ENCODE measurements at regions not wholly inside any gene's neighbourhood (a gene's known extent, or its start where the extent isn't known, plus 50 kb on each side); places are given as distances from the start of the nearest gene placed in this dataset.

DNA sequence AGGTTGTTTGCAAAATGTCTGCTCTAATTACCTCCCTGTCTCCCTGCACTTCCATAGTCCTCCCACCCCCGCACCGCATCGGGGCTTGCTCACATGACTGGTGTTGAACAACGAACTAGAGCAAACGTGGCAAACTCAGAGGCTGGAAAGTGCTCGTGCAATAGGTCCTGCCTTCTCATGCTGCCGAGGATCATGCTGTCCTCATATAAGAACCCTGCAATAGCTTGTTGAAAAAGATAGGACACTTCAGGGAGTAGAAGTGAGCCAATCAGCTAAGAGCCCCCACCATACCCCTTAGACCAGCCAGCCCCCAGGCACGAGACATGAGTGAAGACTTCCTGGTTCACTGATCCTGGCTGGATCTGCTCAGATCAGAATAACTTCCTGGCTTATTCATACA is 219.2 kb downstream of the C6orf118 start:
- ATAC-seq (no peak), DNase-seq (ENCODE audit: low spot score) (no peak)

GRCh38 chr6:165086814-165087213 is 222.6 kb downstream of the C6orf118 start:
- ATAC-seq: no peak
- no peak for DNase-seq (ENCODE audit: low spot score)

GRCh38 chr6:165082636-165083035 is 226.8 kb downstream of the C6orf118 start:
- no peak for DNase-seq (ENCODE audit: low spot score)
- ATAC-seq: no peak

DNA sequence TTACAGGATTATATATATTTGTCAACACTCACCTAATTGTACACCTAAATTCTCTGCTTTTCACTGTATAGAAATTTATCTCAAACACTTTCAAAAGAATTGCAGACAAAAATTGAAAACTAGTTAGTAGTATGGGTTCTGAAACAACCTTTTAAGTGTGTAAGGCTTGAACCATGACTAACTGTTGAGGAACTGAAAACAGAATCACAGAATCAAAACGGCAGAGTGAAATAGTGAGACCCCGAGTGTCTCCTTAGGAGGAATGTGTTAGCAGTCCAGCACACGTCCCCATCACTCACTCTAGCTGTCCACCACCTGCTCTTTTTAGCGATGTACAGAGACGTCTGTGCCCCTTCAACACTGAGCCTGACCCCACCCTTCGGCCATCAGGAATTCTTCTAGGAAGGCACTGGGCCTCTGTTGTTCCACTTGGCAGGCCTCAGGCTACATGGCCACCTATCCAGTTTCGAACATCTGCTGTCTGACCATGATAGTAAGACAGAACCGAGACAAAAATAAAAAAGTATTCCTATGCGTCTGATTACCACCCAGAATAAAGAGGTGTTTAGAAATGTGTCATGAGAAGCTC is 227.4 kb downstream of the C6orf118 start:
- no peak for ATAC-seq
- no peak for DNase-seq (ENCODE audit: low spot score)

- no peak for DNase-seq (ENCODE audit: low spot score)
- no peak for ATAC-seq
Observed at GRCh38 chr6:165077876-165078275, 231.5 kb downstream of the C6orf118 start.

- ATAC-seq (no peak), DNase-seq (ENCODE audit: low spot score) (no peak)
Observed at GRCh38 chr6:165071906-165072305, 237.5 kb downstream of the C6orf118 start.

DNA sequence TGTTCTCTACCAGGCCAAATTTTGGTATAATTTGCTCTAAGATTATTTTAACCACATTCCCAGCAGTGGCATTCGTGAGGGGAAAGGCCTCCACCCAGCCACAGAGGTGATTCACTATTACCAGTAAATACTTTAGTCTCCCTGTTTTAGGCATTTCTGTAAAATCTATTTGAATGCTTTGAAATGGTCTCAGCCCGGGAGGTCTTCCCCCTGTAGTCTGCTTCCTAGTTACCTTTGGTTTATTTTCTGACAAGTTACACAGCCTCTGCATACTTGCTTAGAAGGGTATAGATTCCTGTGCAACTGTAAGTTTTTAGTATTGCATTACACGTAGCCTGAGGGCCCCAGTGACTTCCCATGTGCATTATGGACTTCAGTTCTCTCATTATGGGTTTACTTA is 248.7 kb downstream of the C6orf118 start:
- no peak for DNase-seq (ENCODE audit: low spot score)
- ATAC-seq: no peak

- no peak for DNase-seq (ENCODE audit: low spot score)
- no peak for ATAC-seq
Observed at GRCh38 chr6:165059032-165059431, 250.4 kb downstream of the C6orf118 start.

DNA sequence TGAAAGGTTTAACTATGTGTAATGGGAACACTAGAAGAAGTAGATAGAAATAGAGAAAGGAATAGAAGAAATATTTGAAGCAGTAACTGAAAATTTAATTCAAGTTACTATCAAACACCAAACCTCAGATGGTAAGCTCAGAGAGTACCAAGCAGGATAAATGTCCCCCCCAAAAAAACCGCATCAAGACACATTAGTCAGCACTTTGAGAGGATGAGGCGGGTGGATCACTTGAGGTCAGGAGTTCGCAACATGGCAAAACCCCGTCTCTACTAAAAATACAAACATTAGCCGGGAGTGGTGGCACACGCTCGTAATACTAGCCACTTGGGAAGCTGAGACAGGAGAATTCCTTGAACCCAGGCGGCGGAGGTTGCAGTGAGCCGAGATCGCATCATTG is 253.1 kb downstream of the C6orf118 start:
- ATAC-seq: no peak

DNA sequence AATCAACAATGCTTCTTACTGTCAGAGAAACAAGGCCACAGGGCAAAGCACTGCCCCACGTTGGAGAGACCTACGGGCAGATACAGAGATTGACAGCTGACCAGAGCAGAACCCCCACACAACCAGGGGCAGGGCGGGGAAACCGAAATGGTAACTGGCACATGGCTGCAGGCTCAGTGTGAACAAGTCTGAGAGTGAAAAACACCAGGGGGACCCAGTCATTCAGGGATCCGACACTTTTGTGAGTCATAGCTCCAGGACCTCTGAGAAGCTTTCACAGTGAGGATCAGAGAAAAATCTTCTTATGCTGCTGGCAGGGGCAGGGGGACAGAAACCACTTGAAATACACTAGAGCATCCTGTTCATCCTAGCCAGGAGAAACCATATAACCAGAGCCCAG is 254.2 kb downstream of the C6orf118 start:
- no peak for DNase-seq (ENCODE audit: low spot score)

More for the DNA sequence above, 253.1 kb downstream of the C6orf118 start:
- no peak for DNase-seq (ENCODE audit: low spot score)

DNA sequence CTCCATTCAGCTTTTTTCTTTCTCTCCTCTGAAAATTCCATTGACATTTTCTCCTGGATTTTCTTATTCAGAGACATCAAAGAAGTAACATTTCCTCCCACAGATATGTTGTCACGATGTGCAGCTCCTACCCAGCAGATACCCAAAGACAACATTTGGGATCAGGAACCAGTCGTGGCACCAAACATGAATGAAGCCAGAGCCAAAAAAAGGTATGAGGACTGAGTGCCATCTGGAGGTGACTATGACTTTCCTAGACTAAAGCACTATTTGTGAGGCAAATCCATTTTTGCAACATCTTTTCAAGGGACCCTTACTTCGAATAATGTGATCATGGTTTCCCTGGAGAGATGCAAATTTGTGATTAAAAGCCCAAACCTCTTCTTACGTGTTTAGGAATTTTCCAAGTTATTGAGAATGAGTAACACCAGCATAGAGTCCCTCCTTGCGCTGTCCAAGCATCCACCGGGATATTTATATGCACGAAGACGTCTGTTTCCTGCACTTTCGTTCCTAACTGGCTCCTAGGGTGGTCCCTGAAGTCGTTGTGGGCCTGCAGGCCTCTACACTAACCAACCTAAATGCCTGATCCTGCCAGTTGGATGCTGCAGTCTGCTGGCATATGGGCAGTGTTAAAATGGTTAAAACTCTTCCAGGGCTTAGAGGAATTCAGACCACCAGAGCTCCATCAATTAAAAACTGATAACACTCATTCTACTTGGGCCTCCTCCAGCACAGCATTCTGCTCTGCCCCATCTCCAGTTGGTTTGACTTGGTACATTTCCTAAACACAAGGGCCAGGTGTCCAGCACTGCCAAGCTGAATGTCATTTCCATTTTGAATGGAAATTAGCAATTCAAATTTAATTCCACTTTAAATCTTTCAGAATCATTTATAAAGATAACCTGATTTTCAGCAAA is 256.6 kb downstream of the C6orf118 start:
- DNase-seq (ENCODE audit: low spot score) (no peak), ATAC-seq (no peak)

More for the DNA sequence above, 254.2 kb downstream of the C6orf118 start:
- ATAC-seq: no peak

DNA sequence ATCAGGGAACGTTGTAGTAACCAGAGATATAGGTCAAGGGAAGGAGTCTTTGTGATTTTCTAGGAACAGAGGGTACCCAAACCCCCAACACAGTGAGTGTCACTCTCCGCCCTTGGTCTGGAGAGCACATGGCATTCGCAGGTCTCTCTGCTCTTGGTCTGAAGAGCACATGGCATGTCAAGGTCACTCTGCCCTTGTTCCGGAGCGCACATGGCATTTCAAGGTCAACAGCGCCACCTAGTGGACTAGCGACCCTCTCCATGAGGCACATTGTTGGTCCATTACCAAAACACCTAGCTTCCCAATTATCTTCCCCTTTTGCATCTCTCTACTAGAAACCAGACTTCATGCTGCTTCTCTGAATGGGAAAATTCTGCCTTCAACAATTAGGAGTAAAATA is 260.0 kb downstream of the C6orf118 start:
- ATAC-seq: peak; percentile 99
- peak; percentile 75 for DNase-seq (ENCODE audit: low spot score)

GRCh38 chr6:165047952-165048351 is 261.5 kb downstream of the C6orf118 start:
- ATAC-seq (no peak), DNase-seq (ENCODE audit: low spot score) (no peak)

GRCh38 chr6:165045631-165046030 is 263.8 kb downstream of the C6orf118 start:
- DNase-seq (ENCODE audit: low spot score): no peak
- no peak for ATAC-seq

GRCh38 chr6:165042912-165043311 is 266.5 kb downstream of the C6orf118 start:
- DNase-seq (ENCODE audit: low spot score) (no peak), ATAC-seq (peak; percentile 34)

- no peak for DNase-seq (ENCODE audit: low spot score)
Observed at GRCh38 chr6:165040440-165040839, 269.0 kb downstream of the C6orf118 start.

DNA sequence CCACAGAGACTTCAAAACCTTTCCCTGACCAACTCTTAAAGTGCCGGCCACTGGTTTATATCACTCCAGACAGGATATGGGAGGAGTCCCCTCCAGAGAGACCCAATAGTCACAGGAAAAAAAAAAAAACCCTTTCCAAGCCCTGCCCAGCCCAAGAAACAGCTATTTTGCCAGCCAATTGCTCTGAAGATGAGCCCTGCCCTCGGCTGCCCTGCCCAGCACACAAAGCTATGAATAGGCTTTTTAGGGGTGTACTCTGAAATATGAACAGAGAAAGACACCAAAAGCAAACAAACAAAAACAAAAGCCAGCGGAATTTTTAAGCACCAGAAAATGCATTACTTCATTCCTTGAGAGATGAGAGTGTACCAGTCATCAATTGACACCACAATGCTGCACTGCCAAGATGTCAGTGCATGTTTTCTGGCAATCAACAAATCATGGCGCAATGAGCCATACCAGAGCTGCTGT is 275.1 kb downstream of the C6orf118 start:
- ATAC-seq: no peak

More at GRCh38 chr6:165040440-165040839, 269.0 kb downstream of the C6orf118 start:
- no peak for ATAC-seq

DNA sequence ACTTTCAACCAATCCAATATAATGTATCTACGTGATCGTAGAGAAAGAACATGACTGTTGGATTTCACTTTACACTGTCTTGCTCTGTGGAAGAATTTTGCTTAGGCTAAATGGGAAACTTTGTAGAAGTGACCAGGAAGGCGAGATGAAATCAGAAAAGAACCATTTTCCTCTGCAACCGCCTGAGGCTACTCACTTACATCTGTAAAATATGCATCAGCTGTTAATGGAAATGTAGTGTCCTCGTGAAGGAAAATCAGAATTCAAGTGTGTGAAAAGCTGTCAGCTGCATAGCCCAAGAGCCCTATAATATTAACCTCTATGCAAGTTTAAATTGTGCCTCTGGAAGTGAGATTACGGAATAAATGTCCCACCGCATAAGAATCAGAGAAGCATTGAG is 277.9 kb downstream of the C6orf118 start:
- ATAC-seq: no peak
- no peak for DNase-seq (ENCODE audit: low spot score)

More for the DNA sequence above, 275.1 kb downstream of the C6orf118 start:
- DNase-seq (ENCODE audit: low spot score): no peak

DNA sequence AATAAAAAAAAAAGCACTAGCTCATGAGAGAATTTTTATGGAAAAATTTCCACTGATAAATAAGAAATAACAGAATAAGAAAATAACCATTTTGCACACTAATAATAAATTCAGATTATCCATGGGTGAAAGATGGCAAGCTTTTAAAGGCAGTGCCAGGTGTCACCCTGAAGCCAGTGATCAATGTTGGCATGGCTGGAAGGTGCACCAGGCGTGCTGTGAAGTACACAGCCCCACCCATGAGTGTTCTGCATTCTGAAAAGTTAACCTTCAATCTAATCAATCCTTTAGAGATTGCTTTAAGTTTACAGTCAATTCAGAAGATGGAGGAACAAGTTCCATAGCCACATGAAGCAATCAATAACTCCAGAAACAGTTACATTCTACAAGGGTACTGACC is 284.4 kb downstream of the C6orf118 start:
- no peak for ATAC-seq
- no peak for DNase-seq (ENCODE audit: low spot score)

DNA sequence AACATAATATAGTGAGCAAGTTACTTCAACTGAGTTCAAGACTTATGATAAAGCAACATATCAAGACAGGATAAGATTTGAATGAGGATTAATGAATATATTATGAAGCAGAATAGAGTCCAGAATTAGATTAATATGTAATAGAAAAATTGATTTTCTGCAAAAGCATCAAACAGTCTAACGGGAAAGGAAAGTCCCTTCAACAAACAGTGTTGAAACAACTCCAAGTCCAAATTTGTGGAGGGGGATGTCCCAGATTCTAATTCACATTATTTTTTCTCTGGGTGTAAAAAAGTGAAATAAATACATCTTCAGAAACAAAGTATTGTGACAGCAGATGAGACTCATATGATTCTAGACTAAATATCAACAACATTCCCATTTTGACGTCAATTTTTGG is 289.7 kb downstream of the C6orf118 start:
- ATAC-seq: peak; percentile 63

DNA sequence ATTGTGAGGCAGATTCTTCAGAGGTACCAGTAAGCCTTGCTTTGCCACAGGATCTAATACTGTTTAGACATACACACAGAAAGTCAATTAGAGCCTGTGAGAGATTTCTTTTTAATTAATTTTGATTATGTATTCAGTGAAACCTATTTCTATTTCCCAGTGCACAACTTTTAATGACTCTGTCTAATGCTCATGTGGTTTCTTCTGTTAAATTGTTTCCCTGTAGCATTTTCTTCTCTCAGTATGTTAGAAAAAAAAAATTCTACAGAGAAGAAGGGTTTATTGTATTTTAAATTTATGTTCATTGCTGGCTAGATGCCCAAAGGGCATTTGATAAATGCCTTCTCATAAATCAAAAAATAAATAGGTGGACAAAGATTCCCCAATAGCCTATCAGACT is 293.7 kb downstream of the C6orf118 start:
- ATAC-seq (no peak), DNase-seq (ENCODE audit: low spot score) (no peak)

More for the DNA sequence above, 289.7 kb downstream of the C6orf118 start:
- no peak for DNase-seq (ENCODE audit: low spot score)

GRCh38 chr6:165013701-165014100 is 295.7 kb downstream of the C6orf118 start:
- DNase-seq (ENCODE audit: low spot score) (no peak), ATAC-seq (no peak)

Measured in left lobe of liver (tissue), 2 donors.